Activated CD8-positive, alpha-beta T cell treated with anti-CD3 and anti-CD28 coated beads for 36 hours (primary cell): ENCODE measurements at regions not wholly inside any gene's neighbourhood (a gene's known extent, or its start where the extent isn't known, plus 50 kb on each side); places are given as distances from the start of the nearest gene placed in this dataset.

ENCODE experiments used
- ATAC-seq: fragments of 200-7000 bp; cut with Tn5 transposase; one replicate; pipeline ENCODE4 v1.10.0; 2021; ENCODE audit warnings: mild to moderate bottlenecking, moderate library complexity
- CTCF ChIA-PET: fragments of 350-600 bp; sonication (Branson Sonifier 250); formaldehyde crosslinking; loops from one replicate; lab custom pipeline; 2021; ENCODE audit warnings: antibody characterized with exemption; lab: Charles Lee
- POLR2A ChIA-PET: fragments of 350-600 bp; sonication (Branson Sonifier 250); formaldehyde crosslinking; loops from one replicate; lab custom pipeline; 2021; ENCODE audit warnings: antibody characterized with exemption; lab: Charles Lee
- DNase-seq: peaks from one replicate; pipeline ENCODE4 v3.0.0-alpha.2; 2020
- H3K27ac Mint-ChIP-seq: one replicate; pipeline ENCODE4 v1.8.0; 2021; ENCODE audit warnings: mild to moderate bottlenecking, mixed read lengths
- H3K27me3 Mint-ChIP-seq: one replicate; pipeline ENCODE4 v1.8.0; 2021; ENCODE audit warnings: mixed read lengths
- H3K36me3 Mint-ChIP-seq: one replicate; pipeline ENCODE4 v1.8.0; 2021; ENCODE audit warnings: low read depth, mixed read lengths
- H3K4me1 Mint-ChIP-seq: one replicate; pipeline ENCODE4 v1.8.0; 2021; ENCODE audit warnings: low read depth, mixed read lengths
- H3K4me3 Mint-ChIP-seq: one replicate; pipeline ENCODE4 v1.8.0; 2021; ENCODE audit warnings: mild to moderate bottlenecking, moderate library complexity, mixed read lengths
- H3K9me3 Mint-ChIP-seq: one replicate; pipeline ENCODE4 v1.8.0; 2021; ENCODE audit warnings: mixed read lengths
- CTCF ChIP-seq: fragments of 200-600 bp; IDR thresholded peaks from one replicate; pipeline ENCODE4 v1.8.0; 2022; ENCODE audit warnings: antibody characterized with exemption, mild to moderate bottlenecking
- intact Hi-C: fragments of 100-400 bp; cut with micrococcal nuclease; formaldehyde crosslinking; loops from one replicate; pipeline ENCODE4 v1.10.0; 2022

DNA sequence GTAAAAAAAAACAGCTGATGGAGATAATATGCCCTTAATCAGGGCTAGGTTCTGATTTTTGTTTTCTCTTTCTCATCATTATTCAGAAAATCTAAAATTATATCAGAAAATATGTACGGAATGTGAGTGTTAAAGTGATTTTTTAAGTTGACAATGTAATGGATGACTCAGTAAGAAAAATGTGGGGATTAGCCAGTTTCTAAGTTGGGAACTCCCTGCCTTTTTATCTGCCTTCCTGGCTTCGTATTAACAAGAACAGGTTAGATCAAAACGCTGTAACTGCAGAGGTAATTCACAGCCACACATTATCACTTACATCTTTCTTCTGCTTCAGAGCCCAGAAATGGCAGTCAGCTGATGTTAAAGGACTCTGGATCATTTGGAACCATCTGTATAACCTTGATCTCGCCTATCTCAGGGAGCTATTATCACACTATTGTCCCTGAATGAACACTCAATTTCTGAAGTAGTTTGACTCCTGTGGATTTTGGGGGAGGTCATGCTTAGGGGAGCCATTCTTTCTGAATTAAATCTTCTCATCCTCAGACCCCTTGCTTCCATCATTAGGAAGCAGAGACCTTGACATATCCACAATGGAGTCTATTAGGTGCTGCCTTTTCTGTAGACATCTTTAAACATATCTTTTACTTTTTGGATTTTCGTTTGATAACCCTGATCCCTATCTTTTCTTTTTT, 135.7 kb upstream of the SLC16A7 start:
- Mint-ChIP-seq H3K4me3 (no peak overlapping the region), H3K36me3 (no peaks in the 10 kb centered on the region), H3K27ac (no peak overlapping the region), H3K27me3 (no peaks in the 10 kb centered on the region), H3K4me1 (no peaks in the 10 kb centered on the region), H3K9me3 (no peaks in the 10 kb centered on the region)
- no peak for DNase-seq
- ChIA-PET CTCF (interaction anchor here (1.0 kb wide), 1 partner anchor 53 kb away, joined by 3 read pairs; no protein-coding TSS in a partner anchor), POLR2A (no interaction called here)
- TF ChIP-seq CTCF: no peak
- ATAC-seq: no peak
- intact Hi-C loops: no loop called here

- Mint-ChIP-seq H3K9me3 (peaks cover 4% of the 10 kb centered on the region), H3K27ac (no peak overlapping the region), H3K36me3 (no peaks in the 10 kb centered on the region), H3K27me3 (no peaks in the 10 kb centered on the region), H3K4me1 (no peaks in the 10 kb centered on the region), H3K4me3 (no peak overlapping the region)
- TF ChIP-seq CTCF: no peak
- DNase-seq (no peak), ATAC-seq (no peak)
- ChIA-PET POLR2A (no interaction called here), CTCF (no interaction called here)
- intact Hi-C loops: no loop called here
Observed at GRCh38 chr12:59453475-59453874, 142.4 kb upstream of the SLC16A7 start.

DNA sequence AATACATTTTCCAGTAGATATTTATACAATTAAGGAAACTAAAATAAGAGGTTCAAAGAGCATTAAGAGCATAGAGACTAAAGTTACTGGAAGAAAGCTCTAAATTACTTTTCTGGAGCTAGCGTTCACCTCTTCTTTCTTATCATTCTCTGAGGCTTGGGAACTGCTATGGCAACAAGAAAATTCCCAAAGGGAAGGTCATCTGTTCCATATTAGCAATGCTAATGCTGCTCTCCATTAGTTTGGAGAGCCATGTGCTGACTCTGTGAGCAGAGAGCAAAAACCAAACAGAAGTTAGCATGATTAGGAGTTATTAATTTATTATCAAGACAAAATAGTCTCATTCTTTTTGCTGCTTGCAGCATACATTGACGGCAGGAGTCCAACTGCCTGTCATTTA, 143.1 kb upstream of the SLC16A7 start:
- Mint-ChIP-seq H3K4me3 (no peak overlapping the region), H3K27ac (no peak overlapping the region), H3K9me3 (peaks cover 4% of the 10 kb centered on the region), H3K36me3 (no peaks in the 10 kb centered on the region), H3K27me3 (no peaks in the 10 kb centered on the region), H3K4me1 (no peaks in the 10 kb centered on the region)
- CTCF ChIA-PET: no interaction called here
- ATAC-seq: no peak
- intact Hi-C loops: no loop called here
- no peak for TF ChIP-seq CTCF
- DNase-seq: no peak
- POLR2A ChIA-PET: no interaction called here

- Mint-ChIP-seq H3K9me3 (peaks cover 4% of the 10 kb centered on the region), H3K36me3 (no peaks in the 10 kb centered on the region), H3K4me1 (no peaks in the 10 kb centered on the region), H3K4me3 (no peak overlapping the region), H3K27me3 (no peaks in the 10 kb centered on the region), H3K27ac (no peak overlapping the region)
- no peak for TF ChIP-seq CTCF
- POLR2A ChIA-PET: no interaction called here
- intact Hi-C loops: no loop called here
- DNase-seq: no peak
- ATAC-seq: no peak
- CTCF ChIA-PET: no interaction called here
Observed at GRCh38 chr12:59452259-59452658, 143.6 kb upstream of the SLC16A7 start.

DNA sequence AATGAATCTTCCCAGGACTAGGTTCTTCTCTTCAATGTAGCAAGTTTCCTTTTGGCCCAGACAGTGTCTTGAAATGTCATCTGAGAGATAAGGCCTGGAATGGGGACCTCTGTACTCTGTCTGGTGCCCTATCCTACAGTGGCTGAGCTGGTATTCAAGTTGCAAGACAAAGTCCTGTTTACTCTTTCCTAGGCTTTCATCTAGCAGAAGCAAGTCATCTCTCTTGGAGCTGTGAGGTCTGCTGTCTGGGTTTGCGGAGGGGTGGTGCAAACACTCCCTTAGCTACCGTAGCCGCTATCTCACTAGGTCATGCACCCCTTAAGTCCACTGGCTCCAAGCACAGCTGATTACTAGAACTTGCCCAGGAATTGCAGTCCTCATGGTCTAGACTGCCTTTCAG, 149.7 kb upstream of the SLC16A7 start:
- H3K4me3 Mint-ChIP-seq: no peak overlapping the region
- ATAC-seq (no peak), DNase-seq (no peak)
- ChIA-PET CTCF (interaction anchor here (0.6 to 3.0 kb wide), 6 partner anchors 10 to 441 kb away, joined by 3 to 12 read pairs (median 4); no protein-coding TSS in a partner anchor), POLR2A (interaction anchor here (0.8 kb wide), 1 partner anchor 8 kb away, joined by 3 read pairs; no protein-coding TSS in a partner anchor)
- no peaks in the 10 kb centered on the region for H3K27me3 Mint-ChIP-seq
- TF ChIP-seq CTCF: no peak
- no peaks in the 10 kb centered on the region for H3K4me1 Mint-ChIP-seq
- H3K27ac Mint-ChIP-seq: no peak overlapping the region
- peaks cover 14% of the 10 kb centered on the region for H3K9me3 Mint-ChIP-seq
- no peaks in the 10 kb centered on the region for H3K36me3 Mint-ChIP-seq
- intact Hi-C loops: no loop called here
